Endothelial cell of umbilical vein (primary cell): ENCODE measurements at regions not wholly inside any gene's neighbourhood (a gene's known extent, or its start where the extent isn't known, plus 50 kb on each side); places are given as distances from the start of the nearest gene placed in this dataset.

Experiments
- BruUV-seq: library from RNA; stranded (reverse); fragments of 400-500 nt; replicated peaks from 2 replicates; lab custom pipeline; 2021; lab: Mats Ljungman, UMichigan
- CTCF ChIA-PET: fragments of 300-600, 350-600 bp; sonication (Branson Sonifier 250); formaldehyde crosslinking; loops from one replicate; lab custom pipeline; 2021; ENCODE audit warnings: antibody characterized with exemption, inconsistent platforms; lab: Charles Lee
- POLR2A ChIA-PET: fragments of 300-600, 350-600 bp; sonication (Branson Sonifier 250); formaldehyde crosslinking; loops from one replicate; lab custom pipeline; 2021; ENCODE audit warnings: antibody characterized with exemption, inconsistent platforms; lab: Charles Lee
- DNase-seq: peaks from one replicate; pipeline ENCODE4 v3.0.0-alpha.2; 2011; ENCODE audit warnings: low read depth, low spot score
- FAIRE-seq: peaks from 2 replicates; lab custom pipeline; 2011; peaks lifted over from hg19 to GRCh38; lab: Jason Lieb, UNC
- H2AFZ ChIP-seq: 2 replicates; pipeline ENCODE4 v1.6.0; 2012; ENCODE audit warnings: low read depth, low read length, control low read depth, inconsistent platforms
- H3K27ac ChIP-seq: 2 replicates; pipeline ENCODE4 v1.5.1; 2011; ENCODE audit warnings: low read depth, mild to moderate bottlenecking, control low read depth, low read length, moderate library complexity; ENCODE audit not compliant: insufficient read depth
- H3K27me3 ChIP-seq, 2 experiments: 2 replicates each; pipeline versions ENCODE4 v1.6.0 to v1.6.1; 2011; ENCODE audit warnings: low read length in 2 of 2, mixed read lengths in 1 of 2; ENCODE audit not compliant: control insufficient read depth in 2 of 2, insufficient read depth in 2 of 2
- H3K36me3 ChIP-seq, 2 experiments: 2 replicates in 1 of 2; 3 replicates in 1 of 2; pipeline ENCODE4 v1.5.1; 2011; ENCODE audit warnings: low read length in 2 of 2, mild to moderate bottlenecking in 1 of 2, moderate library complexity in 1 of 2; ENCODE audit not compliant: control insufficient read depth in 2 of 2, insufficient read depth in 2 of 2; ENCODE audit errors: extremely low read depth in 1 of 2
- H3K4me1 ChIP-seq: 3 replicates; pipeline ENCODE4 v1.5.1; 2011; ENCODE audit warnings: mild to moderate bottlenecking, low read length; ENCODE audit not compliant: control insufficient read depth, insufficient read depth; ENCODE audit errors: extremely low read depth
- H3K4me2 ChIP-seq: 2 replicates; pipeline ENCODE4 v1.6.1; 2011; ENCODE audit warnings: low read length, control low read depth, mixed read lengths; ENCODE audit not compliant: insufficient read depth
- H3K4me3 ChIP-seq, 3 experiments: fragments of 200-600 bp in 1 of 3; sonication (generic), shearing (Covaris generic) in 1 of 3; replicated peaks in 1 of 3; 2 replicates each; pipeline ENCODE4 v1.5.1; 2011 to 2016; ENCODE audit warnings: control low read depth in 3 of 3, low read length in 3 of 3, mild to moderate bottlenecking in 2 of 3, inconsistent platforms in 1 of 3, low read depth in 1 of 3, moderate library complexity in 1 of 3; ENCODE audit not compliant: insufficient read depth in 1 of 3
- H3K79me2 ChIP-seq: 2 replicates; pipeline ENCODE4 v1.6.0; 2012; ENCODE audit warnings: low read length, inconsistent platforms; ENCODE audit not compliant: control insufficient read depth, insufficient read depth
- H3K9ac ChIP-seq: replicated peaks from 2 replicates; pipeline ENCODE3; 2011; ENCODE audit warnings: low read length, control low read depth; ENCODE audit not compliant: insufficient read depth; ENCODE audit errors: extremely low read depth
- H3K9me1 ChIP-seq: replicated peaks from 3 replicates; pipeline ENCODE4 v1.6.0; 2011; ENCODE audit warnings: mild to moderate bottlenecking, low read length; ENCODE audit not compliant: control insufficient read depth, insufficient read depth; ENCODE audit errors: extremely low read depth
- H3K9me3 ChIP-seq: replicated peaks from 2 replicates; pipeline ENCODE4 v1.5.1; 2012; ENCODE audit warnings: low read length, inconsistent platforms; ENCODE audit not compliant: control insufficient read depth, insufficient read depth
- H4K20me1 ChIP-seq: replicated peaks from 2 replicates; pipeline ENCODE3; 2011; ENCODE audit warnings: mild to moderate bottlenecking, low read length; ENCODE audit not compliant: control insufficient read depth, insufficient read depth; ENCODE audit errors: extremely low read depth
- CTCF ChIP-seq, 2 donors: IDR thresholded peaks; 1 replicate in 1 of 2; 2 replicates in 1 of 2; pipeline ENCODE4 v1.5.1; 2011; ENCODE audit warnings: low read length in 2 of 2, mild to moderate bottlenecking in 2 of 2, moderate library complexity in 2 of 2, control low read depth in 1 of 2, inconsistent platforms in 1 of 2, low read depth in 1 of 2; ENCODE audit not compliant: insufficient read depth in 1 of 2; ENCODE audit errors: extremely low read depth in 1 of 2
- FOS ChIP-seq: IDR thresholded peaks from 2 replicates; pipeline ENCODE4 v1.6.1; 2011; ENCODE audit warnings: mild to moderate bottlenecking, low read length, moderate library complexity, borderline replicate concordance; ENCODE audit not compliant: insufficient read depth
- GATA2 ChIP-seq: IDR thresholded peaks from 2 replicates; pipeline ENCODE4 v1.7.0; 2011; ENCODE audit warnings: low read depth, mild to moderate bottlenecking, moderate library complexity, mixed read lengths, low read length; ENCODE audit not compliant: insufficient read length, insufficient read depth
- JUN ChIP-seq: IDR thresholded peaks from 2 replicates; pipeline ENCODE4 v1.6.1; 2011; ENCODE audit warnings: borderline replicate concordance, low read depth; ENCODE audit not compliant: insufficient read length, insufficient read depth
- MYC ChIP-seq: IDR thresholded peaks from one replicate; pipeline ENCODE4 v1.6.1; 2011; ENCODE audit warnings: mild to moderate bottlenecking, low read depth, low read length
- POLR2A ChIP-seq: IDR thresholded peaks from 2 replicates; pipeline ENCODE4 v1.6.1; 2012; ENCODE audit warnings: low read depth, mild to moderate bottlenecking, control low read depth, low read length
- dilution Hi-C: fragments of 300-500 bp; cut with MboI; formaldehyde crosslinking; loops from one replicate; pipeline ENCODE4 v1.15.0; 2019; ENCODE audit warnings: low sequenced_read_pairs; ENCODE audit not compliant: extremely low pct_ligation_motif_present
- intact Hi-C: fragments of 100-400 bp; cut with micrococcal nuclease; formaldehyde crosslinking; loops from one replicate; pipeline ENCODE4 v1.10.0; 2022
- TF ChIP-seq, protein P1 (sequence below): IDR thresholded peaks from 2 replicates; pipeline ENCODE4 v1.6.1; 2011; ENCODE audit not compliant: insufficient read depth, insufficient read length

DNA sequence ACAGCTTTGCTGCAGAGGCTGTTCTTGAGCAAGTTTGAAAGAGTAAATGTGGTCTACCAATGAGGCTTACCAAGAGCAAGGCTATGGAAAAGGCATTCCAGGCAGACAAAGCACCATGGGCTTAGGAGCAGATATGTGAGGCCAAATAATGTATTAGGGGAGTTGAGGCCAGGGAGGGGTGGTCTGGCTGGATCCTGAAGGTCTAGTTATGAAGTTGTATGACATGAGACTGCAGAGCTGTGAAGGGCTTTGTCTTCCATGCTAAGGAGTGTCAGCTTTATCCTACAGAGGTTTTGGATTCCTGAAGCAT lies 51.8 kb upstream of the TSPAN2 start:
- no peak overlapping the region for H3K4me2 ChIP-seq
- H3K79me2 ChIP-seq = no peaks in the 10 kb centered on the region
- no peaks in the 10 kb centered on the region for H3K9me1 ChIP-seq
- intact Hi-C loops = no loop called here
- no peak overlapping the region for H2AFZ ChIP-seq
- no peaks in the 10 kb centered on the region for H4K20me1 ChIP-seq
- ChIA-PET POLR2A (no interaction called here), CTCF (interaction anchor here (1.6 to 8.6 kb wide), 5 partner anchors 325 to 630 kb away, joined by 3 to 259 read pairs (median 10); no protein-coding TSS in a partner anchor)
- FAIRE-seq = no peak
- DNase-seq = no peak
- no peaks in the 10 kb centered on the region for H3K9me3 ChIP-seq
- H3K27ac ChIP-seq = no peak overlapping the region
- dilution Hi-C loops = no loop called here
- H3K36me3 ChIP-seq = no peaks in the 10 kb centered on the region
- H3K4me1 ChIP-seq = no peaks in the 10 kb centered on the region
- H3K9ac ChIP-seq = no peak overlapping the region
- H3K27me3 ChIP-seq = peaks cover 0 to 2% of the 10 kb centered on the region in 2 experiments
- no TSS peak for BruUV-seq
- no peak overlapping the region for H3K4me3 ChIP-seq
- TF ChIP-seq, protein P1, sequence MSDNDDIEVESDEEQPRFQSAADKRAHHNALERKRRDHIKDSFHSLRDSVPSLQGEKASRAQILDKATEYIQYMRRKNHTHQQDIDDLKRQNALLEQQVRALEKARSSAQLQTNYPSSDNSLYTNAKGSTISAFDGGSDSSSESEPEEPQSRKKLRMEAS = no peak
- TF ChIP-seq CTCF (IDR thresholded peaks at IDR 0.05; ENCODE audit: extremely low read depth in 1 of 2, insufficient read depth in 1 of 2, low read depth in 1 of 2, low read length in 2 of 2) = no peak
- TF ChIP-seq POLR2A = no peak
- TF ChIP-seq FOS = no peak
- TF ChIP-seq JUN = no peak
- no peak for TF ChIP-seq MYC
- TF ChIP-seq GATA2 = no peak
